ENCODE measurements at regions not wholly inside any gene's neighbourhood (a gene's known extent, or its start where the extent isn't known, plus 50 kb on each side); places are given as distances from the start of the nearest gene placed in this dataset.

DNA sequence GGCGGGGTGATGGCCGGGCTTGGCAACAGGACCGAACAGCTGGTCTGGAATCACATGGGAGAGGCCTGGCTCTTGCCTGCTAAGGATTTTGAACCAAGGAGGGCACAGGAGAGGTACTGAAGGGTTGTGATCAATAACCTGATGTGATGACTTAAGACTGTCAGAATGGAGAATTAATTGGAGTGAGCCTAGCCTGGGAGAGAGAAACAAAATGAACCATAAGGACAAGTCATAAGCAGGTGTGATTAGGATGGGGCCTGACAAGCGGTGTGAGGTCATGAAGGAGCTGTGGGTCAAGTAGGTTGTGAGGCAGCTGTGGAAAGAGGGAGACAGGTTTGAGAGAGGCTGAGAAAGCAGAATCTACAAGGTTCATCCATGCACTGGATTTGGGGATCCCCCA is 104.6 kb downstream of the MED10 start:
- WGBS (ENCODE audit: extremely low coverage, insufficient read length, low lambda C conversion rate): no CpG with 5 or more reads among the region's 4 CpGs
- Histone ChIP-seq H3K27me3 (ENCODE audit: insufficient read depth, low read length) (no peaks in the 10 kb centered on the region), H3K14ac (ENCODE audit: insufficient read depth, low read length) (no peak overlapping the region), H3K79me1 (ENCODE audit: insufficient read depth, low read depth, low read length, poor library complexity, severe bottlenecking) (no peaks in the 10 kb centered on the region), H3K9me3 (ENCODE audit: control insufficient read depth, low read depth, low read length) (no peaks in the 10 kb centered on the region), H2BK5ac (ENCODE audit: insufficient read length, low read length) (no peak overlapping the region), H4K91ac (ENCODE audit: insufficient read length, low read depth, low read length) (no peak overlapping the region), H3K4me1 (ENCODE audit: insufficient read depth, low read length) (no peaks in the 10 kb centered on the region), H3K56ac (ENCODE audit: insufficient read length, low read depth, low read length) (no peak overlapping the region), H2BK120ac (ENCODE audit: low read depth, low read length, poor library complexity, severe bottlenecking) (no peak overlapping the region), H2BK12ac (ENCODE audit: insufficient read length, low read depth, low read length) (no peak overlapping the region), H2BK20ac (ENCODE audit: low read depth, low read length, poor library complexity, severe bottlenecking) (no peak overlapping the region), H2BK15ac (ENCODE audit: low read depth, low read length) (no peak overlapping the region), H3K27ac (ENCODE audit: insufficient read length, low read depth, low read length) (no peak overlapping the region), H3K79me2 (ENCODE audit: insufficient read depth, low read length) (no peaks in the 10 kb centered on the region), H4K20me1 (ENCODE audit: control insufficient read depth, insufficient read depth, insufficient read length) (no peaks in the 10 kb centered on the region), H2AK5ac (ENCODE audit: insufficient read length, low read length) (no peak overlapping the region), H3K23ac (ENCODE audit: insufficient read length, low read depth, low read length) (no peak overlapping the region), H3K4ac (ENCODE audit: low read depth, low read length) (no peak overlapping the region), H2AFZ (ENCODE audit: low read length) (no peak overlapping the region), H4K5ac (ENCODE audit: insufficient read length, low read depth, low read length) (no peak overlapping the region), H3K23me2 (ENCODE audit: insufficient read length, low read depth, low read length, poor library complexity, severe bottlenecking) (no peaks in the 10 kb centered on the region), H3K4me2 (ENCODE audit: insufficient read depth, insufficient read length, low read length) (no peak overlapping the region), H3K18ac (ENCODE audit: insufficient read length, low read depth, low read length) (no peak overlapping the region), H4K8ac (replicated peaks; ENCODE audit: insufficient read length, low read depth, low read length) (no peak overlapping the region), H3T11ph (ENCODE audit: low read length) (no peak overlapping the region), H3K9ac (ENCODE audit: extremely low read depth, insufficient read length, low read length) (no peak overlapping the region)
- Mint-ChIP-seq H3K27me3 (ENCODE audit: low read depth) (peaks cover 8% of the 10 kb centered on the region), H3K27ac (no peak overlapping the region; a peak in 1 of 7 replicates), H3K4me1 (no peaks in the 10 kb centered on the region), H3K9me3 (peaks cover 3 to 6% of the 10 kb centered on the region in 2 experiments; a peak in 3 of 5 replicates), H3K36me3 (ENCODE audit: insufficient read depth in 1 of 3, low read depth in 3 of 3) (no peaks in the 10 kb centered on the region), H3K4me3 (no peak overlapping the region)
- TF ChIP-seq, protein P1, sequence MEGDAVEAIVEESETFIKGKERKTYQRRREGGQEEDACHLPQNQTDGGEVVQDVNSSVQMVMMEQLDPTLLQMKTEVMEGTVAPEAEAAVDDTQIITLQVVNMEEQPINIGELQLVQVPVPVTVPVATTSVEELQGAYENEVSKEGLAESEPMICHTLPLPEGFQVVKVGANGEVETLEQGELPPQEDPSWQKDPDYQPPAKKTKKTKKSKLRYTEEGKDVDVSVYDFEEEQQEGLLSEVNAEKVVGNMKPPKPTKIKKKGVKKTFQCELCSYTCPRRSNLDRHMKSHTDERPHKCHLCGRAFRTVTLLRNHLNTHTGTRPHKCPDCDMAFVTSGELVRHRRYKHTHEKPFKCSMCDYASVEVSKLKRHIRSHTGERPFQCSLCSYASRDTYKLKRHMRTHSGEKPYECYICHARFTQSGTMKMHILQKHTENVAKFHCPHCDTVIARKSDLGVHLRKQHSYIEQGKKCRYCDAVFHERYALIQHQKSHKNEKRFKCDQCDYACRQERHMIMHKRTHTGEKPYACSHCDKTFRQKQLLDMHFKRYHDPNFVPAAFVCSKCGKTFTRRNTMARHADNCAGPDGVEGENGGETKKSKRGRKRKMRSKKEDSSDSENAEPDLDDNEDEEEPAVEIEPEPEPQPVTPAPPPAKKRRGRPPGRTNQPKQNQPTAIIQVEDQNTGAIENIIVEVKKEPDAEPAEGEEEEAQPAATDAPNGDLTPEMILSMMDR (conservative IDR thresholded peaks at IDR 0.05): no peak
- no peak for DNase-seq
